H1 (cell line): ENCODE measurements at regions not wholly inside any gene's neighbourhood (a gene's known extent, or its start where the extent isn't known, plus 50 kb on each side); places are given as distances from the start of the nearest gene placed in this dataset.

Experiments used
- CTCF ChIA-PET: fragments of 300-600 bp; sonication (Branson Sonifier 250); formaldehyde crosslinking; loops from one replicate; lab custom pipeline; 2021; ENCODE audit not compliant: partially characterized antibody; lab: Charles Lee
- POLR2A ChIA-PET: fragments of 300-600 bp; sonication (Branson Sonifier 250); formaldehyde crosslinking; loops from one replicate; lab custom pipeline; 2021; ENCODE audit warnings: inconsistent platforms; ENCODE audit not compliant: partially characterized antibody; lab: Charles Lee
- DNase-seq, 2 experiments: peaks; one replicate each; pipeline versions ENCODE4 v3.0.0 to v3.0.0-alpha.2; 2010 to 2022; ENCODE audit warnings: low spot score in 2 of 2, low read depth in 1 of 2, mixed read lengths in 1 of 2
- FAIRE-seq: peaks from 2 replicates; lab custom pipeline; 2011; peaks lifted over from hg19 to GRCh38; lab: Jason Lieb, UNC
- H2AFZ ChIP-seq: 2 replicates; pipeline ENCODE4 v1.8.1; 2012; ENCODE audit warnings: low read length, inconsistent platforms
- H2AK5ac ChIP-seq: 2 replicates; pipeline ENCODE4 v1.6.1; 2013; ENCODE audit warnings: low read depth, low read length
- H2BK120ac ChIP-seq: replicated peaks from 2 replicates; pipeline ENCODE3; 2013; ENCODE audit warnings: low read depth, low read length, inconsistent platforms
- H2BK12ac ChIP-seq: 2 replicates; pipeline ENCODE4 v1.6.1; 2013; ENCODE audit warnings: low read depth, low read length
- H2BK15ac ChIP-seq: 2 replicates; pipeline ENCODE4 v1.6.1; 2013; ENCODE audit warnings: low read length
- H2BK20ac ChIP-seq: 2 replicates; pipeline ENCODE4 v1.6.1; 2013; ENCODE audit warnings: low read length
- H2BK5ac ChIP-seq: 2 replicates; pipeline ENCODE4 v1.6.1; 2013; ENCODE audit warnings: low read depth, low read length
- H3K14ac ChIP-seq: 2 replicates; pipeline ENCODE4 v1.6.1; 2013; ENCODE audit warnings: inconsistent platforms; ENCODE audit not compliant: insufficient read length
- H3K18ac ChIP-seq: 2 replicates; pipeline ENCODE4 v1.6.1; 2013; ENCODE audit warnings: low read length; ENCODE audit errors: extremely low read depth
- H3K23ac ChIP-seq: 2 replicates; pipeline ENCODE4 v1.6.1; 2013; ENCODE audit warnings: inconsistent platforms; ENCODE audit not compliant: insufficient read length
- H3K23me2 ChIP-seq: 2 replicates; pipeline ENCODE4 v1.6.1; 2013; ENCODE audit warnings: low read depth, low read length
- H3K27ac ChIP-seq: 2 replicates; pipeline ENCODE4 v1.6.1; 2011; ENCODE audit warnings: low read depth, low read length, inconsistent platforms
- H3K27me3 ChIP-seq, 4 experiments: replicated peaks in 1 of 4; 1 replicate in 1 of 4; 2 replicates in 3 of 4; pipeline versions ENCODE4 v1.6.1 to v1.8.1; 2011 to 2013; ENCODE audit warnings: low read length in 3 of 4, mild to moderate bottlenecking in 3 of 4, inconsistent platforms in 2 of 4, mixed read lengths in 2 of 4, moderate library complexity in 1 of 4; ENCODE audit not compliant: control insufficient read depth in 3 of 4, insufficient read depth in 3 of 4; ENCODE audit errors: extremely low read depth in 1 of 4
- H3K36me3 ChIP-seq, 4 experiments: 2 replicates each; pipeline versions ENCODE4 v1.6.1 to v1.8.1; 2011 to 2013; ENCODE audit warnings: mild to moderate bottlenecking in 4 of 4, low read length in 3 of 4, moderate library complexity in 2 of 4, control low read depth in 1 of 4, inconsistent platforms in 1 of 4; ENCODE audit not compliant: insufficient read depth in 4 of 4, control insufficient read depth in 2 of 4
- H3K4ac ChIP-seq: replicated peaks from 2 replicates; pipeline ENCODE3; 2013; ENCODE audit warnings: low read length, low read depth, mixed read lengths, inconsistent platforms; ENCODE audit not compliant: insufficient read length
- H3K4me1 ChIP-seq, 4 experiments: replicated peaks in 1 of 4; 1 replicate in 1 of 4; 2 replicates in 3 of 4; pipeline versions ENCODE4 v1.6.1 to v1.8.1; 2011 to 2013; ENCODE audit warnings: low read length in 3 of 4, inconsistent platforms in 2 of 4, mixed read lengths in 1 of 4; ENCODE audit not compliant: insufficient read depth in 4 of 4, control insufficient read depth in 3 of 4
- H3K4me2 ChIP-seq, 2 experiments: 2 replicates each; pipeline versions ENCODE4 v1.6.1 to v1.8.1; 2011 to 2013; ENCODE audit warnings: low read depth in 2 of 2, low read length in 2 of 2, control low read depth in 1 of 2, inconsistent platforms in 1 of 2, mild to moderate bottlenecking in 1 of 2; ENCODE audit not compliant: insufficient read depth in 1 of 2
- H3K4me3 ChIP-seq, 4 experiments: fragments of 200-600, 300-600 bp in 1 of 4; sonication (generic), shearing (Covaris generic), sonication (Bioruptor Twin) in 1 of 4; 2 replicates each; pipeline versions ENCODE4 v1.5.1 to v1.8.1; 2011 to 2016; ENCODE audit warnings: low read length in 4 of 4, low read depth in 3 of 4, control low read depth in 2 of 4, inconsistent platforms in 2 of 4, mild to moderate bottlenecking in 2 of 4, mixed read lengths in 1 of 4, moderate library complexity in 1 of 4; ENCODE audit not compliant: insufficient read depth in 2 of 4; ENCODE audit errors: extremely low read depth in 1 of 4
- H3K56ac ChIP-seq: replicated peaks from 2 replicates; pipeline ENCODE3; 2013; ENCODE audit warnings: low read depth, mild to moderate bottlenecking, mixed read lengths, low read length, inconsistent platforms; ENCODE audit not compliant: insufficient read length
- H3K79me1 ChIP-seq: 2 replicates; pipeline ENCODE4 v1.6.1; 2013; ENCODE audit warnings: low read depth, low read length, control low read depth
- H3K79me2 ChIP-seq, 2 experiments: 2 replicates each; pipeline versions ENCODE4 v1.6.1 to v1.8.1; 2012 to 2013; ENCODE audit warnings: low read length in 2 of 2, mild to moderate bottlenecking in 2 of 2, inconsistent platforms in 1 of 2; ENCODE audit not compliant: insufficient read depth in 2 of 2, control insufficient read depth in 1 of 2
- H3K9ac ChIP-seq, 4 experiments: replicated peaks in 1 of 4; 1 replicate in 1 of 4; 2 replicates in 3 of 4; pipeline versions ENCODE4 v1.6.1 to v1.8.1; 2011 to 2013; ENCODE audit warnings: low read depth in 3 of 4, low read length in 3 of 4, control low read depth in 2 of 4, mild to moderate bottlenecking in 2 of 4, moderate library complexity in 2 of 4, inconsistent platforms in 1 of 4; ENCODE audit errors: extremely low read depth in 1 of 4
- H3K9me3 ChIP-seq, 2 experiments: 2 replicates each; pipeline versions ENCODE4 v1.6.1 to v1.8.1; 2012 to 2013; ENCODE audit warnings: mild to moderate bottlenecking in 2 of 2, moderate library complexity in 2 of 2, control low read depth in 1 of 2, inconsistent platforms in 1 of 2, low read depth in 1 of 2, low read length in 1 of 2, mixed read lengths in 1 of 2; ENCODE audit not compliant: insufficient read depth in 2 of 2
- H4K20me1 ChIP-seq, 2 experiments: replicated peaks in 1 of 2; 2 replicates each; pipeline versions ENCODE3 to v1.8.1; 2011 to 2013; ENCODE audit warnings: inconsistent platforms in 2 of 2, low read length in 2 of 2, mild to moderate bottlenecking in 1 of 2; ENCODE audit not compliant: insufficient read depth in 2 of 2, control insufficient read depth in 1 of 2
- H4K5ac ChIP-seq: 2 replicates; pipeline ENCODE4 v1.6.1; 2013; ENCODE audit warnings: low read length, low read depth, mixed read lengths, inconsistent platforms; ENCODE audit not compliant: insufficient read length
- H4K8ac ChIP-seq: 2 replicates; pipeline ENCODE4 v1.8.0; 2013; ENCODE audit warnings: mild to moderate bottlenecking, moderate library complexity, low read length, inconsistent platforms; ENCODE audit not compliant: insufficient read depth; ENCODE audit errors: extremely low read depth
- H4K91ac ChIP-seq: replicated peaks from 2 replicates; pipeline ENCODE3; 2013; ENCODE audit warnings: low read length, mixed read lengths, inconsistent platforms; ENCODE audit not compliant: insufficient read length
- BRCA1 ChIP-seq: IDR thresholded peaks from 2 replicates; pipeline ENCODE4 v1.6.1; 2012; ENCODE audit warnings: low read depth, low read length, improper control_type of control experiment
- CHD1 ChIP-seq: IDR thresholded peaks from 2 replicates; pipeline ENCODE4 v1.6.1; 2012; ENCODE audit warnings: low read depth, low read length, improper control_type of control experiment
- CREB1 ChIP-seq: IDR thresholded peaks from 2 replicates; pipeline ENCODE4 v1.6.1; 2012; ENCODE audit warnings: inconsistent platforms
- FOSL1 ChIP-seq: IDR thresholded peaks from 2 replicates; pipeline ENCODE4 v1.6.1; 2011; ENCODE audit warnings: mild to moderate bottlenecking, low read depth, low read length, moderate library complexity; ENCODE audit not compliant: insufficient read depth
- GTF2F1 ChIP-seq: IDR thresholded peaks from 2 replicates; pipeline ENCODE4 v1.6.1; 2012; ENCODE audit warnings: low read depth, low read length, improper control_type of control experiment, borderline replicate concordance
- KDM5A ChIP-seq: fragments of 200-600 bp; IDR thresholded peaks from 2 replicates; pipeline ENCODE4 v1.7.1; 2012; ENCODE audit warnings: mild to moderate bottlenecking, low read length, inconsistent platforms, mixed read lengths
- NANOG ChIP-seq: IDR thresholded peaks from 2 replicates; pipeline ENCODE4 v1.6.1; 2011; ENCODE audit warnings: low read length, low read depth, mild to moderate bottlenecking, inconsistent platforms; ENCODE audit not compliant: insufficient read depth, poor library complexity, severe bottlenecking
- POU5F1 ChIP-seq: IDR thresholded peaks from 2 replicates; pipeline ENCODE4 v1.6.1; 2011; ENCODE audit warnings: low read depth, mild to moderate bottlenecking, low read length, moderate library complexity
- SIN3A ChIP-seq, 2 experiments: IDR thresholded peaks in 1 of 2; conservative IDR thresholded peaks in 1 of 2; 2 replicates each; pipeline ENCODE4 v1.6.1; 2011 to 2012; ENCODE audit warnings: low read length in 2 of 2, improper control_type of control experiment in 1 of 2, low read depth in 1 of 2, mild to moderate bottlenecking in 1 of 2
- SIRT6 ChIP-seq: IDR thresholded peaks from one replicate; pipeline ENCODE4 v1.7.1; 2012; ENCODE audit warnings: low read length, inconsistent platforms
- SP1 ChIP-seq: IDR thresholded peaks from 2 replicates; pipeline ENCODE4 v1.6.1; 2011; ENCODE audit warnings: low read depth, low read length
- SP2 ChIP-seq: IDR thresholded peaks from 2 replicates; pipeline ENCODE4 v1.6.1; 2012; ENCODE audit warnings: mild to moderate bottlenecking, low read length, inconsistent platforms
- SRF ChIP-seq: IDR thresholded peaks from 2 replicates; pipeline ENCODE4 v1.6.1; 2011; ENCODE audit warnings: mild to moderate bottlenecking, low read depth, low read length, moderate library complexity
- YY1 ChIP-seq: IDR thresholded peaks from 2 replicates; pipeline ENCODE4 v1.6.1; 2011; ENCODE audit warnings: low read depth, mild to moderate bottlenecking, low read length
- WGBS, 2 experiments: shearing (Covaris generic) in 1 of 2; methylation state at CpG; one replicate each; pipeline versions ENCODE4 v1.1.6 to v1.1.7; 2013 to 2015; ENCODE audit warnings: low lambda C conversion rate in 2 of 2, mixed read lengths in 2 of 2, inconsistent platforms in 1 of 2, low coverage in 1 of 2, missing lambda C conversion rate in 1 of 2; ENCODE audit not compliant: insufficient replicate concordance in 2 of 2, insufficient coverage in 1 of 2, insufficient read length in 1 of 2; ENCODE audit errors: extremely low coverage in 1 of 2, missing lambda C conversion rate in 1 of 2; 5-methylcytosine and 5-hydroxymethylcytosine counted together

GRCh38 chr6:167717455-167717854 is 109.3 kb upstream of the AFDN start:
- no peaks in the 10 kb centered on the region; a peak in 1 of 7 replicates for H3K27me3 ChIP-seq
- no peak overlapping the region for H4K8ac ChIP-seq
- H2BK120ac ChIP-seq = no peak overlapping the region
- H2BK15ac ChIP-seq = 0 out of 2 replicates have a peak overlapping the region, but pooled peaks have one; percentile 8
- TF ChIP-seq NANOG = no peak
- no peak for TF ChIP-seq GTF2F1
- no peak for TF ChIP-seq SIN3A (conservative IDR thresholded peaks at IDR 0.05 in 1 of 2, IDR thresholded peaks at IDR 0.05 in 1 of 2; ENCODE audit: low read depth in 1 of 2, low read length in 2 of 2)
- TF ChIP-seq SRF = no peak
- no peak for TF ChIP-seq CHD1
- no peak for TF ChIP-seq YY1
- no peak for TF ChIP-seq SP1
- no peak for TF ChIP-seq FOSL1
- TF ChIP-seq BRCA1 = no peak
- no peak for TF ChIP-seq SP2
- no peak for TF ChIP-seq CREB1
- TF ChIP-seq POU5F1 = no peak
- no peak for TF ChIP-seq SIRT6
- TF ChIP-seq KDM5A = no peak
- no peaks in the 10 kb centered on the region for H3K23me2 ChIP-seq
- POLR2A ChIA-PET = no interaction called here
- no peak for DNase-seq
- CTCF ChIA-PET = interaction anchor here (0.8 to 0.9 kb wide), 2 partner anchors 35 to 64 kb away, joined by 3 to 4 read pairs; no protein-coding TSS in a partner anchor
- no peak overlapping the region for H3K27ac ChIP-seq
- H3K18ac ChIP-seq = no peak overlapping the region
- no peak overlapping the region for H3K14ac ChIP-seq
- no peak overlapping the region for H3K4me2 ChIP-seq
- no peak overlapping the region for H2AK5ac ChIP-seq
- H2AFZ ChIP-seq = no peak overlapping the region
- no peak overlapping the region for H2BK12ac ChIP-seq
- WGBS, 2 experiments = 98% methylated on average over 9 of the region's 9 CpGs; no CpG with 5 or more reads in 1 of the 2 experiments
- H2BK5ac ChIP-seq = no peak overlapping the region
- no peak for FAIRE-seq
- H3K36me3 ChIP-seq = no peaks in the 10 kb centered on the region
- no peaks in the 10 kb centered on the region for H3K79me2 ChIP-seq
- H3K9me3 ChIP-seq = no peaks in the 10 kb centered on the region
- H3K79me1 ChIP-seq = no peaks in the 10 kb centered on the region
- no peak overlapping the region for H3K9ac ChIP-seq
- H4K91ac ChIP-seq = no peak overlapping the region
- no peak overlapping the region for H3K56ac ChIP-seq
- H3K4me3 ChIP-seq = no peak overlapping the region
- no peaks in the 10 kb centered on the region for H4K20me1 ChIP-seq
- no peak overlapping the region for H2BK20ac ChIP-seq
- peaks cover 0 to 6% (median 1%) of the 10 kb centered on the region in 4 experiments; a peak in 3 of 7 replicates for H3K4me1 ChIP-seq
- no peak overlapping the region for H3K23ac ChIP-seq
- H4K5ac ChIP-seq = no peak overlapping the region
- no peak overlapping the region for H3K4ac ChIP-seq
